ENCODE measurements at regions not wholly inside any gene's neighbourhood (a gene's known extent, or its start where the extent isn't known, plus 50 kb on each side); places are given as distances from the start of the nearest gene placed in this dataset.
"Not testable (repeated sequence)": the region's sequence is repeated elsewhere in the genome, so short reads cannot be mapped to it uniquely, and the experiment has no call there.

DNA sequence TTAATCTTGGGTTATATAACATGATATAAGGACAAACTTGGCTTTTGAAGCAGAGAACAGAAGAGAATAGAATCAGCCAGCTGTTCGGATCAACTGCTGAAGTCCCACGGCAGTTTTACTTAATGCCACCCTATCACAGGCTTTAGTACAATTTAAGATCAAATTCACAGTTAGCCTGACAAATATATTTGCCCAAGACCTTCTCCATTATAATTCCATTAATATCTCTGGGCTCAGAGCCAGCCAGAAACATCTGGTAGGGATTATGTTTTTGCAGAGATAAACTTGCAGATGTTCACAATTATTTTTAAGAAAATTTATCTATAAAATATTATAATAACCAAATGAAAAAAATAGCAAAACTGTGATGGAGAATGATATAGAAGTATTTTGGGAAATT, 381.4 kb downstream of the RAD51AP2 start:
- TF ChIP-seq, protein P1, sequence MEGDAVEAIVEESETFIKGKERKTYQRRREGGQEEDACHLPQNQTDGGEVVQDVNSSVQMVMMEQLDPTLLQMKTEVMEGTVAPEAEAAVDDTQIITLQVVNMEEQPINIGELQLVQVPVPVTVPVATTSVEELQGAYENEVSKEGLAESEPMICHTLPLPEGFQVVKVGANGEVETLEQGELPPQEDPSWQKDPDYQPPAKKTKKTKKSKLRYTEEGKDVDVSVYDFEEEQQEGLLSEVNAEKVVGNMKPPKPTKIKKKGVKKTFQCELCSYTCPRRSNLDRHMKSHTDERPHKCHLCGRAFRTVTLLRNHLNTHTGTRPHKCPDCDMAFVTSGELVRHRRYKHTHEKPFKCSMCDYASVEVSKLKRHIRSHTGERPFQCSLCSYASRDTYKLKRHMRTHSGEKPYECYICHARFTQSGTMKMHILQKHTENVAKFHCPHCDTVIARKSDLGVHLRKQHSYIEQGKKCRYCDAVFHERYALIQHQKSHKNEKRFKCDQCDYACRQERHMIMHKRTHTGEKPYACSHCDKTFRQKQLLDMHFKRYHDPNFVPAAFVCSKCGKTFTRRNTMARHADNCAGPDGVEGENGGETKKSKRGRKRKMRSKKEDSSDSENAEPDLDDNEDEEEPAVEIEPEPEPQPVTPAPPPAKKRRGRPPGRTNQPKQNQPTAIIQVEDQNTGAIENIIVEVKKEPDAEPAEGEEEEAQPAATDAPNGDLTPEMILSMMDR (IDR thresholded peaks at IDR 0.05; ENCODE audit: low read depth, low read length), result no peak
- H3K9me3 ChIP-seq (ENCODE audit: severe bottlenecking), result no peaks in the 10 kb centered on the region
- no peaks in the 10 kb centered on the region for H3K36me3 ChIP-seq
- H3K27me3 ChIP-seq (ENCODE audit: insufficient read depth, low read depth, severe bottlenecking), result no peaks in the 10 kb centered on the region
- no peak overlapping the region for H3K27ac ChIP-seq
- H3K4me3 ChIP-seq (ENCODE audit: low read depth, low read length), result no peak overlapping the region
- DNase-seq, result no peak

DNA sequence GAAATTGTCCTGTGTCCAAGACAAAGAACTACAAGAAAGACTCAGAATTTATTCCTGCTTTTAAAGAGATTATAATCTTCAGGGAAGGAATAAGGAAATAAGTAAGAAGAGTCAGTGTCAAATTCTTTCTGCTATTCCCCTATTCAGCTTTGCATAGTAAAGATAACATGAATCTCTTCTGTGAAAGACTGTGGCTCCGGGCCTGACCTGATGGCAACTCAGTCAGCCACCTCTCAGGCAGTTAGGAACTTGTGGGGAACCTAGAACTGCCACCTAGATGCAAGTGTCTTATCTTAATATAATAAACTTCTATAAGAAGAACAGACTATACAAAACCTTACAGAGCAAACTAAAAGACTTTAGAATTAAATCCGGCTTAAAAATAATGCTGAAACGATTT, 382.0 kb downstream of the RAD51AP2 start:
- H3K4me3 ChIP-seq (ENCODE audit: low read depth, low read length), result no peak overlapping the region
- H3K27ac ChIP-seq, result no peak overlapping the region
- H3K27me3 ChIP-seq (ENCODE audit: insufficient read depth, low read depth, severe bottlenecking), result no peaks in the 10 kb centered on the region
- DNase-seq, result no peak
- TF ChIP-seq, protein P1 (IDR thresholded peaks at IDR 0.05; ENCODE audit: low read depth, low read length), result no peak
- no peaks in the 10 kb centered on the region for H3K36me3 ChIP-seq
- no peaks in the 10 kb centered on the region for H3K9me3 ChIP-seq (ENCODE audit: severe bottlenecking)

DNA sequence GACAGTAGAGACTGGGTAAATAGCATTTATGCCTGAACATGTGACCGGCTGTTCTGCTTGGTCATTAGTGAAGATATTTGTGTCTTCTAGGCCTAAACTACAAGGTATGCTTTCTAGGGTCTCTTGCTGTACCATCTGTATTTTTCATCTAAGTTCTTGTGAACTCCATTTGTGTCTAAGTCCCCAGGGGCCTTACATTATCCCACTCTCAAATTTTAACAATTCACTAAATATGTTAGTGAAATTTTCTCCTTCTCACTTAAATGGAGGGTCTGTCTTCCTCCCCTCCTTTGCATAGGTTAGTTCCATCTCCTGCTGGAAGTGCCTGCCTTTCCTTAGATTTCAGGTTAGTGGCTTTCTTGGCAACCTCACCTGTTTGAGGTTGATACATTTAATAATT, 382.6 kb downstream of the RAD51AP2 start:
- Histone ChIP-seq H3K27me3 (ENCODE audit: insufficient read depth, low read depth, severe bottlenecking) (no peaks in the 10 kb centered on the region), H3K4me3 (ENCODE audit: low read depth, low read length) (no peak overlapping the region), H3K36me3 (no peaks in the 10 kb centered on the region), H3K27ac (no peak overlapping the region), H3K9me3 (ENCODE audit: severe bottlenecking) (no peaks in the 10 kb centered on the region)
- DNase-seq, result no peak
- TF ChIP-seq, protein P1 (IDR thresholded peaks at IDR 0.05; ENCODE audit: low read depth, low read length), result no peak

DNA sequence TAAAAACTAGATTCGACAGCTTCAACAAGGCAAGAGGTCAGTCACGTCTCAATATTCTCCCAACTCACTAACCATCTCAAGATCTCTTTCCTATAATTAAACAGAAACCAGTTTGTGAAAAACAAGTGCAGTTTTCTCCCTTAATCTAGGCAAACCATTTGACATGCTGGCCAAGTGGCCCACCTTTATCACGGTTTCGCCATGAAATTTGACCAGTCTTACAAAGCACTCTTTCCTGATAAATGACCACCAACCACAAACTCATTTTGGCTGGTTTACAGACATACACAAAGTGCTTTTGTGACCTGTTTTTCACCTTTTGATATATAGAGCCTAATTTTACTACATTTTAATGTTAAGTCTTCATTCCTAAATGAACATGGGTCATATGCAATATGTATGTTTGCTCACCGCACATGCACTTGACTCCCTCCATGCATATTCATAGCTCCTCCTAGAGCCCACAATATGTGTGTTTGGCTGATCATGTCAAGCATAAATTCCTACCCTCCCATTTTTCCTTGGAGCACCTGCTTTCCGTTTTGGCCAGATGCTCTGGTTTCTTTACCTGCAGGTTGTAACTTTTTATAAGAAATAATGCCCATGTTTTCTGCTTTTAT, 385.1 kb downstream of the RAD51AP2 start:
- DNase-seq, result no peak
- H3K9me3 ChIP-seq (ENCODE audit: severe bottlenecking), result no peaks in the 10 kb centered on the region
- TF ChIP-seq, protein P1 (IDR thresholded peaks at IDR 0.05; ENCODE audit: low read depth, low read length), result no peak
- no peak overlapping the region for H3K27ac ChIP-seq
- H3K27me3 ChIP-seq (ENCODE audit: insufficient read depth, low read depth, severe bottlenecking), result no peaks in the 10 kb centered on the region
- no peaks in the 10 kb centered on the region for H3K36me3 ChIP-seq
- no peak overlapping the region for H3K4me3 ChIP-seq (ENCODE audit: low read depth, low read length)

DNA sequence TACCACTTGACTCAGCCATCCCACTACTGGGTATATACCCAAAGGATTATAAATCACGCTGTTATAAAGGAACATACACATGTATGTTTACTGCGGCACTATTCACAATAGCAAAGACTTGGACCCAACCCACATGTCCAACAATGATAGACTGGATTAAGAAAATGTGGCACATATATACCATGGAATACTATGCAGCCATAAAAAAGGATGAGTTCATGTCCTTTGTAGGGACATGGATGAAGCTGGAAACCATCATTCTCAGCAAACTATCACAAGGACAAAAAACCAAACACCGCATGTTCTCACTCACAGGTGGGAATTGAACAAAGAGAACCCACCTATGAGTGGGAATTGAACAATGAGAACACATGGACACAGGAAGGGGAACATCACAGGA, 387.6 kb downstream of the RAD51AP2 start:
- DNase-seq; H3K36me3 ChIP-seq; H3K4me3 ChIP-seq (ENCODE audit: low read depth, low read length); H3K27ac ChIP-seq; H3K9me3 ChIP-seq (ENCODE audit: severe bottlenecking); H3K27me3 ChIP-seq (ENCODE audit: insufficient read depth, low read depth, severe bottlenecking): not testable (repeated sequence)

DNA sequence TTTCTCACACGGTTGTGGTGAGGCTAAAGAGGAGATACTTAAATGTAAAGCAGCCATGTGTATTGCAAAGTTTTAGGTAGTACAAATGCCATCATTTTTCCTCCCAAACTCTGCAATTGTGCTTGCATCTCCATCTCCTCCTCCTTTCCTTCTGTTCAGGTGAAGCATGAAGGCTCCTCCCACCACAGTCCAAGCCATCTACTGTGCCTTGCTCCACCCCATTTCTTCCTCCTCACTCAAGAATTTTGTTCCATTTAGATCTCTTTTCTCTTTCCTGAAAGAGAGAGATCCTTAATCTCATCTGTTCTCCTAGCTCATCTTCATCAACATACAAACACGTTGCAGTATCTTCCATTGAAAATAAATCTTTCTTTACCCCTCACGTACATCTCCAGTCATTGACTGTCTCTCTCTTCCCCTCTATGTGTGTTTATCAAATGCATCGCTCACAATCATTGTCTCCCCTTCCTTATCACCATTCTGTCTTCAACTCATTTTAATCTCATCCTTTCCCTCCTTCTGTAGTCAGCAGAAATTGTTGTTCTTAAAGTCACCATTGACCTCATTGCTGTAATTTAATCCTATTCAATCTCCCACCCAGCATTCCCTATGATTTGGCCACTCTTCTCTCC, 392.1 kb downstream of the RAD51AP2 start:
- no peaks in the 10 kb centered on the region for H3K27me3 ChIP-seq (ENCODE audit: insufficient read depth, low read depth, severe bottlenecking)
- H3K9me3 ChIP-seq (ENCODE audit: severe bottlenecking), result no peaks in the 10 kb centered on the region
- H3K4me3 ChIP-seq (ENCODE audit: low read depth, low read length), result no peak overlapping the region
- no peak overlapping the region for H3K27ac ChIP-seq
- TF ChIP-seq, protein P1 (IDR thresholded peaks at IDR 0.05; ENCODE audit: low read depth, low read length), result no peak
- no peak for DNase-seq
- H3K36me3 ChIP-seq, result no peaks in the 10 kb centered on the region

Data from WERI-Rb-1 (cell line).